ENCODE measurements at regions not wholly inside any gene's neighbourhood (a gene's known extent, or its start where the extent isn't known, plus 50 kb on each side); places are given as distances from the start of the nearest gene placed in this dataset.

DNA sequence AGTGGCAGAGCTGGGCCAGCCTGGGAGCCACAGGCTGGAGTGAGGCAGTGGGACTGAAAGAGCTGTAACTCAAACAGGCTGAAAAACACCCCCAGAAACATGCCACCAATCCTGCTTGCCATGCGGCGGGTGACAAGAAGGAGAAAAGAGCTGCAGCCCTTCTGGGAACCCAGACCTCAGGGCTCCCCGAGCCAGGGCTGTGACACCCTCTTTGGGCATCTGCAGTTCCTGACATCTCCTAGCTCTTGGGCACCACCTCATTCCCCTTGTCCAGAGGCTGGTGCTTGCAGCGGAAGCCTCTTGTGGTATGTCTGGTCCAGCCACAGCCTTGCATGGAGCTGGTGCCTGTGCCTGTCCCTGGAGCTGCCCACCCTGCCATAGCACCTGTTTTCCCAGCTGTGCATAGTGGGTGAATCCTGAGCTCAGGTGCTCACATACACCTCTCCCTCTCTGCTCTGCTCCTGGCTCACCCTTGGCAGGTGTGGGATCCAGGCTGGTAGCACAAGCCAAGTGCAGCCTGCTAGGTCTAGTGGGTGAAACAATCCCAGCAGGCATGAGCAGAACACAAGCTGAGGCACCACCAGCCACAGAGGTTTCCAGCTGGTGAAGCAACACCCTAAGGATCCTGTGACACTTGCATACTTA is 149.0 kb downstream of the CXXC4 start:
- TF ChIP-seq, protein P1, sequence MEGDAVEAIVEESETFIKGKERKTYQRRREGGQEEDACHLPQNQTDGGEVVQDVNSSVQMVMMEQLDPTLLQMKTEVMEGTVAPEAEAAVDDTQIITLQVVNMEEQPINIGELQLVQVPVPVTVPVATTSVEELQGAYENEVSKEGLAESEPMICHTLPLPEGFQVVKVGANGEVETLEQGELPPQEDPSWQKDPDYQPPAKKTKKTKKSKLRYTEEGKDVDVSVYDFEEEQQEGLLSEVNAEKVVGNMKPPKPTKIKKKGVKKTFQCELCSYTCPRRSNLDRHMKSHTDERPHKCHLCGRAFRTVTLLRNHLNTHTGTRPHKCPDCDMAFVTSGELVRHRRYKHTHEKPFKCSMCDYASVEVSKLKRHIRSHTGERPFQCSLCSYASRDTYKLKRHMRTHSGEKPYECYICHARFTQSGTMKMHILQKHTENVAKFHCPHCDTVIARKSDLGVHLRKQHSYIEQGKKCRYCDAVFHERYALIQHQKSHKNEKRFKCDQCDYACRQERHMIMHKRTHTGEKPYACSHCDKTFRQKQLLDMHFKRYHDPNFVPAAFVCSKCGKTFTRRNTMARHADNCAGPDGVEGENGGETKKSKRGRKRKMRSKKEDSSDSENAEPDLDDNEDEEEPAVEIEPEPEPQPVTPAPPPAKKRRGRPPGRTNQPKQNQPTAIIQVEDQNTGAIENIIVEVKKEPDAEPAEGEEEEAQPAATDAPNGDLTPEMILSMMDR (IDR thresholded peaks at IDR 0.05), result no peak
- TF ChIP-seq POLR2A (IDR thresholded peaks at IDR 0.05), result no peak
